ENCODE measurements at regions not wholly inside any gene's neighbourhood (a gene's known extent, or its start where the extent isn't known, plus 50 kb on each side); places are given as distances from the start of the nearest gene placed in this dataset.

DNA sequence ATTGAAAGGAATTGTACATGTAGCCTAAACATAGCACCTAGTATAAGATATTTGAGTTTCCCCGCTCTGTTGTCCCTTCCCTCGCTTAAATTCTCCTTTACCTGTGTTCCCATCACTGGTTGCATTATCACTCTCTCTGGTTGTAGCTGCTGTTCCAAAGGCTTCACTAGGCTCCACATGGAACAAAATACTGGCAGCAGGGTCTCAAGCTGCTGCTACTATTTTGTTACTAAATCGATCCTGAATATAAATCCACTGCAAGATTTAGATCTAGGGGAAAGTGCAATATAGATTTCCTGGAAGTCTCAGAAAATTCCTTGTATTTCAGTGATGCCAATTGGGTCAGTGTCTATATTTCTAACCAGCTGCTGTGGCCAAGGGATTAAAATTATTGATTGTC, 443.5 kb downstream of the SATB2 start:
- TF ChIP-seq, protein P1, sequence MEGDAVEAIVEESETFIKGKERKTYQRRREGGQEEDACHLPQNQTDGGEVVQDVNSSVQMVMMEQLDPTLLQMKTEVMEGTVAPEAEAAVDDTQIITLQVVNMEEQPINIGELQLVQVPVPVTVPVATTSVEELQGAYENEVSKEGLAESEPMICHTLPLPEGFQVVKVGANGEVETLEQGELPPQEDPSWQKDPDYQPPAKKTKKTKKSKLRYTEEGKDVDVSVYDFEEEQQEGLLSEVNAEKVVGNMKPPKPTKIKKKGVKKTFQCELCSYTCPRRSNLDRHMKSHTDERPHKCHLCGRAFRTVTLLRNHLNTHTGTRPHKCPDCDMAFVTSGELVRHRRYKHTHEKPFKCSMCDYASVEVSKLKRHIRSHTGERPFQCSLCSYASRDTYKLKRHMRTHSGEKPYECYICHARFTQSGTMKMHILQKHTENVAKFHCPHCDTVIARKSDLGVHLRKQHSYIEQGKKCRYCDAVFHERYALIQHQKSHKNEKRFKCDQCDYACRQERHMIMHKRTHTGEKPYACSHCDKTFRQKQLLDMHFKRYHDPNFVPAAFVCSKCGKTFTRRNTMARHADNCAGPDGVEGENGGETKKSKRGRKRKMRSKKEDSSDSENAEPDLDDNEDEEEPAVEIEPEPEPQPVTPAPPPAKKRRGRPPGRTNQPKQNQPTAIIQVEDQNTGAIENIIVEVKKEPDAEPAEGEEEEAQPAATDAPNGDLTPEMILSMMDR (IDR thresholded peaks at IDR 0.05; ENCODE audit: extremely low read depth in 1 of 2, insufficient read depth in 1 of 2, low read depth in 1 of 2, low read length in 2 of 2) = no peak
- TF ChIP-seq POLR2A (IDR thresholded peaks at IDR 0.05; ENCODE audit: low read depth, low read length) (no peak), POLR2AphosphoS5 (IDR thresholded peaks at IDR 0.05; ENCODE audit: insufficient read depth, low read depth, low read length) (no peak), FOS (IDR thresholded peaks at IDR 0.05; ENCODE audit: borderline replicate concordance, insufficient read depth, low read length) (no peak), EZH2 (IDR thresholded peaks at IDR 0.05; ENCODE audit: borderline replicate concordance, low read depth, low read length, severe bottlenecking) (no peak)
